BLaER1 (cell line): ENCODE measurements at regions not wholly inside any gene's neighbourhood (a gene's known extent, or its start where the extent isn't known, plus 50 kb on each side); places are given as distances from the start of the nearest gene placed in this dataset.
A peak's percentile ranks its signal among the peaks of the same experiment; 100 is the strongest.

Experiments used
- H3K27ac ChIP-seq: shearing (Covaris generic); formaldehyde crosslinking; 2 replicates; pipeline ENCODE4 v1.8.1; 2022
- H3K27me3 ChIP-seq: shearing (Covaris generic); formaldehyde crosslinking; 2 replicates; pipeline ENCODE4 v1.8.1; 2022
- H3K36me3 ChIP-seq: shearing (Covaris generic); formaldehyde crosslinking; 2 replicates; pipeline ENCODE4 v1.8.1; 2022
- H3K4me1 ChIP-seq: shearing (Covaris generic); formaldehyde crosslinking; 2 replicates; pipeline ENCODE4 v1.8.1; 2022
- H3K4me2 ChIP-seq: shearing (Covaris generic); formaldehyde crosslinking; 2 replicates; pipeline ENCODE4 v1.8.1; 2022
- H3K4me3 ChIP-seq: shearing (Covaris generic); formaldehyde crosslinking; 2 replicates; pipeline ENCODE4 v1.8.1; 2022
- H3K9ac ChIP-seq: shearing (Covaris generic); formaldehyde crosslinking; 2 replicates; pipeline ENCODE4 v1.8.1; 2022
- H3K9me3 ChIP-seq: shearing (Covaris generic); formaldehyde crosslinking; 2 replicates; pipeline ENCODE4 v1.8.1; 2022
- H4K20me1 ChIP-seq: shearing (Covaris generic); formaldehyde crosslinking; 2 replicates; pipeline ENCODE4 v1.8.1; 2022
- Cebpa-rat ChIP-seq: shearing (Covaris generic); IDR thresholded peaks from 2 replicates; pipeline ENCODE4 v1.8.1; 2022

DNA sequence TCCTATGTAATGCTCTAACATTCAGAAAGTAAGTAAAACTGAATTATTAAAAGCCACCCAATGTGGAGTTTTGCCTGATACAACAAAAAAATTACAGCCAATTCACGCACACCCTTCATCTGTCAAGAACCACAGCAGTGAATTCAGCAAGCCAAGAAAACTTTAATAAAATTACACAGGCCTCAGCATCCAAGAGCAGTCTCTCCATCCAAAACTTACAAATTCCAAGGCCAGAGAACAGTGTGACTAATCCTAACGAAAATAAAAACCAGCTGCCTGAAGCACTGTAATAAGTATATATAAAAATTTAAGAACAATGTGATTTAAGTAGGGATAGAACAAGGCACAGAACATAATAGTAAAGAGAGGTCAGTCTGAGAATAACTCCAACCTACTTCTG is 54.2 kb downstream of the SIX6 start:
- no peak overlapping the region for H3K4me2 ChIP-seq
- H3K27me3 ChIP-seq, result no peaks in the 10 kb centered on the region
- peaks cover 25% of the 10 kb centered on the region for H3K4me1 ChIP-seq
- no peak overlapping the region for H3K27ac ChIP-seq
- TF ChIP-seq Cebpa-rat, result no peak
- no peak overlapping the region for H3K4me3 ChIP-seq
- H4K20me1 ChIP-seq, result no peaks in the 10 kb centered on the region
- no peaks in the 10 kb centered on the region for H3K9me3 ChIP-seq
- no peaks in the 10 kb centered on the region for H3K36me3 ChIP-seq
- H3K9ac ChIP-seq, result no peak overlapping the region

DNA sequence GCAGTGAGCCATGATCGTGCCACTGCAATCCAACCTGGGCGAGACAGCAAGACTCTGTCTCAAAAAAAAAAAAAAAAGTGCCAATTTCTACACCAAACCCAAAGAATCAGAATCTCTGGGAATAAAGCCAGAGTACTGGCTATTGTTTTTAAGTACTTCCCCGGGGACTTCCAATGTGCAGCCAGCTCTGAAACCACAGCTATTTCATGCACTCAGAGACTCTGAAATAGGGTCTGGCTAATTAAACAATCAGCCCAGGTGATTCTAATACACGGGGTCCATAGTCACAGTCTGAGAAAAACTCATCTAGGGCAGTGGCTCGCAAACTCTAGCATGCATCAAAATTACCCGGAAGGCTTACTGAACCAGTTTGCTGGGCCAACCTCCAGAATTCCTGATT is 56.3 kb downstream of the SIX6 start:
- TF ChIP-seq Cebpa-rat, result no peak
- no peaks in the 10 kb centered on the region for H3K27me3 ChIP-seq
- H3K27ac ChIP-seq, result no peak overlapping the region
- H4K20me1 ChIP-seq, result no peaks in the 10 kb centered on the region
- no peak overlapping the region for H3K4me3 ChIP-seq
- H3K4me2 ChIP-seq, result peak overlapping the region; percentile 63
- no peak overlapping the region for H3K9ac ChIP-seq
- H3K4me1 ChIP-seq, result peaks cover 25% of the 10 kb centered on the region
- H3K9me3 ChIP-seq, result no peaks in the 10 kb centered on the region
- no peaks in the 10 kb centered on the region for H3K36me3 ChIP-seq

- no peak overlapping the region for H3K4me3 ChIP-seq
- H3K36me3 ChIP-seq, result no peaks in the 10 kb centered on the region
- no peaks in the 10 kb centered on the region for H4K20me1 ChIP-seq
- no peaks in the 10 kb centered on the region for H3K9me3 ChIP-seq
- H3K9ac ChIP-seq, result no peak overlapping the region
- H3K27ac ChIP-seq, result no peak overlapping the region
- H3K4me2 ChIP-seq, result no peak overlapping the region
- H3K4me1 ChIP-seq, result peaks cover 25% of the 10 kb centered on the region
- TF ChIP-seq Cebpa-rat, result no peak
- H3K27me3 ChIP-seq, result no peaks in the 10 kb centered on the region
These were observed 57.2 kb downstream of the SIX6 start for GRCh38 chr14:60566101-60566500.

GRCh38 chr14:60573943-60574495 is 65.1 kb downstream of the SIX6 start:
- Histone ChIP-seq H3K27ac (no peak overlapping the region), H3K9ac (no peak overlapping the region), H4K20me1 (no peaks in the 10 kb centered on the region), H3K4me1 (no peaks in the 10 kb centered on the region), H3K4me2 (no peak overlapping the region), H3K4me3 (no peak overlapping the region), H3K27me3 (no peaks in the 10 kb centered on the region), H3K36me3 (no peaks in the 10 kb centered on the region), H3K9me3 (no peaks in the 10 kb centered on the region)
- TF ChIP-seq Cebpa-rat, result no peak

- H3K4me2 ChIP-seq, result no peak overlapping the region
These were observed 66.1 kb downstream of the SIX6 start for GRCh38 chr14:60575008-60575407.

DNA sequence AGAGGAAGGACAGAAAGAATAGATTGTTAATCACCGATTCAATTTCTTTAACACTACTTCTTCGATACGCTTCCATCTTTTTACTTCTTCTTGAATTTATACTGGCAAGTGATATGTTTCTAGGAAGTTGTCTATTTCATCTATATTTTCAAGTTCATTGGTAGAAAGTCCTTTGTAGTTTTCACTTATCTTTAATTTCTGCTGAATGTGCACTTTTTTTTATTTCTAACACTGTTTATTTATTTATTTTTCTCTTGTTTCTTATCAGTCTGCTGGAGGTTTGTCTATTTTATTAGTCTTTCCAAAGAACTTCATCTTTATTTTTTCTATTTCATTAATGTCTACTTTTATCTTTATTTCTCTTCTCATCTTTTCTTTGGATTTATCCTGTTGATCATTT is 63.6 kb downstream of the SIX1 start:
- no peaks in the 10 kb centered on the region for H3K9me3 ChIP-seq

More at GRCh38 chr14:60575008-60575407, 66.1 kb downstream of the SIX6 start:
- Histone ChIP-seq H3K9me3 (no peaks in the 10 kb centered on the region), H3K36me3 (no peaks in the 10 kb centered on the region), H3K27ac (no peak overlapping the region), H3K9ac (no peak overlapping the region), H4K20me1 (no peaks in the 10 kb centered on the region), H3K4me3 (no peak overlapping the region), H3K4me1 (no peaks in the 10 kb centered on the region), H3K27me3 (no peaks in the 10 kb centered on the region)
- no peak for TF ChIP-seq Cebpa-rat

DNA sequence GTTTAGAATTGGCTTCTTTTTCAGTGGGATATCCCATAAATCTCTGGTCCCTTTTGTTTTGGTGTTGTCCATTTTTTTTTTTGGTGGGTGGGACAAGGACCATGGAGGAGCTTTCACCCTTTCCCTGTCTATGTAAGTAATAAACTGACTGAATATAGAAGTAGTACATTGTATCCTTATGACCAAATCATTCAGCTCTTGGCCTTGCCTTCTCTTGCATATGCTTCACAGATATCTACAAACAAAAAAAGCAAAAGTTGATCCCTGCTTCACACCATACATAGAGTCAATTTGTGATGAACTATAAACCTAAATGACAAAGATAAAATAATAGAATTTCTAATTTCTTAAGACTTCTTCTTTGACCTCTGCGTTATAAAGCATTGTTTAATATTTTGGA is 59.8 kb downstream of the SIX1 start:
- H3K4me2 ChIP-seq, result no peak overlapping the region

More for the DNA sequence above, 63.6 kb downstream of the SIX1 start:
- no peaks in the 10 kb centered on the region for H4K20me1 ChIP-seq
- H3K4me3 ChIP-seq, result no peak overlapping the region
- H3K4me1 ChIP-seq, result no peaks in the 10 kb centered on the region
- H3K9ac ChIP-seq, result no peak overlapping the region
- H3K4me2 ChIP-seq, result no peak overlapping the region
- no peak overlapping the region for H3K27ac ChIP-seq
- no peaks in the 10 kb centered on the region for H3K27me3 ChIP-seq
- H3K36me3 ChIP-seq, result no peaks in the 10 kb centered on the region
- no peak for TF ChIP-seq Cebpa-rat

DNA sequence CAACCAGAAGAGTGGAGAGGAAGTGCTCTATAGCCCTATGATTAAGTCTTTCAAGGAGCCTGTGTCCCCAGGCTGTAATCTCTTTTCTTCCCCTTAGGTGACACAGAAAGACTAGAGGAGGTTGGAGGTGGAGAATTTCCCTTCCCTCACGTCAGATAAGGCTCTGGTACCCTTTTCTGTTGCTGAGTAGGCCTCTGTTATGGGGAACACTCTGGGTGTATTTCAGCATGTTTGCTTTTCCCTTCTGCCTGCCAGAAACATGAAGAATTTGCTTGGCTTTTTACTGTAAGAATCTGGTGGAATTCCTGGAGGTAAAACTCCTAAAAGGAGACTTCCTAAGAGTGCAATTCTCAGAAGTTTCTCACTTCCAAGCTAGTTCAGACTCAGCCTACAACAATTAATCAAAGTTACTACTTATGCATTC is 58.3 kb downstream of the SIX1 start:
- no peak overlapping the region for H3K4me2 ChIP-seq
- TF ChIP-seq Cebpa-rat, result no peak
- H3K4me3 ChIP-seq, result no peak overlapping the region
- H3K4me1 ChIP-seq, result no peaks in the 10 kb centered on the region
- H3K9me3 ChIP-seq, result no peaks in the 10 kb centered on the region
- H3K36me3 ChIP-seq, result no peaks in the 10 kb centered on the region
- H3K27ac ChIP-seq, result no peak overlapping the region
- H4K20me1 ChIP-seq, result no peaks in the 10 kb centered on the region
- no peak overlapping the region for H3K9ac ChIP-seq
- no peaks in the 10 kb centered on the region for H3K27me3 ChIP-seq

More for the DNA sequence above, 59.8 kb downstream of the SIX1 start:
- no peak overlapping the region for H3K4me3 ChIP-seq
- H4K20me1 ChIP-seq, result no peaks in the 10 kb centered on the region
- no peaks in the 10 kb centered on the region for H3K36me3 ChIP-seq
- no peak for TF ChIP-seq Cebpa-rat
- no peak overlapping the region for H3K27ac ChIP-seq
- H3K9me3 ChIP-seq, result no peaks in the 10 kb centered on the region
- H3K4me1 ChIP-seq, result no peaks in the 10 kb centered on the region
- no peaks in the 10 kb centered on the region for H3K27me3 ChIP-seq
- no peak overlapping the region for H3K9ac ChIP-seq
